ENCODE measurements at regions not wholly inside any gene's neighbourhood (a gene's known extent, or its start where the extent isn't known, plus 50 kb on each side); places are given as distances from the start of the nearest gene placed in this dataset.

GRCh38 chr2:234666911-234667310 is 170.0 kb upstream of the ARL4C start:
- DNase-seq (ENCODE audit: low read depth in 1 of 2, low spot score in 1 of 2) (no peak), FAIRE-seq (no peak), ATAC-seq (no peak)
- no peak overlapping the region for H3K4me3 ChIP-seq
- peaks cover 12% of the 10 kb centered on the region; the same call in 2 of the 3 replicates for H3K4me1 ChIP-seq
- CTCF ChIA-PET: interaction anchor here (1.6 kb wide), 1 partner anchor 10 kb away, joined by 5 read pairs; no protein-coding TSS in a partner anchor
- WGBS (ENCODE audit: missing lambda C conversion rate): 91% methylated on average over 3 of the region's 3 CpGs
- no peak overlapping the region for H3K27ac ChIP-seq
- no peaks in the 10 kb centered on the region for H3K9me3 ChIP-seq
- POLR2A ChIA-PET: no interaction called here
- H3K4me2 ChIP-seq: no peak overlapping the region
- TF ChIP-seq NR3C1 (IDR thresholded peaks at IDR 0.05) (no peak), HOXB13 (CRISPR knock-in tag; IDR thresholded peaks at IDR 0.05; ENCODE audit: low read depth) (no peak), MAFK (IDR thresholded peaks at IDR 0.05; ENCODE audit: partially characterized antibody) (peak; percentile 78)

- H3K4me1 ChIP-seq: peaks cover 8% of the 10 kb centered on the region; the same call in 2 of the 3 replicates
- 23% methylated on average over 1 of the region's 1 CpG for WGBS (ENCODE audit: missing lambda C conversion rate)
- peak overlapping the region in 1 of 2 experiments; percentile 7; a peak in 1 of 6 replicates for H3K27ac ChIP-seq
- no peak overlapping the region for H3K4me3 ChIP-seq
- CTCF ChIA-PET: no interaction called here
- no peak for FAIRE-seq
- no peak for ATAC-seq
- TF ChIP-seq HEYL (CRISPR knock-in tag; IDR thresholded peaks at IDR 0.05): no peak
- TF ChIP-seq REST (IDR thresholded peaks at IDR 0.05): no peak
- TF ChIP-seq ZSCAN20 (CRISPR knock-in tag; IDR thresholded peaks at IDR 0.05): no peak
- TF ChIP-seq NFE2L2 (conservative IDR thresholded peaks at IDR 0.05; ENCODE audit: low read length): no peak
- TF ChIP-seq ZNF302 (CRISPR knock-in tag; IDR thresholded peaks at IDR 0.05): no peak
- TF ChIP-seq PHF8 (IDR thresholded peaks at IDR 0.05; ENCODE audit: borderline replicate concordance, low read depth): no peak
- no peaks in the 10 kb centered on the region for H3K9me3 ChIP-seq
- no peak for DNase-seq (ENCODE audit: low read depth in 1 of 2, low spot score in 1 of 2)
- POLR2A ChIA-PET: no interaction called here
- no peak overlapping the region for H3K4me2 ChIP-seq
Observed at GRCh38 chr2:234665304-234665703, 168.4 kb upstream of the ARL4C start.

GRCh38 chr2:234661849-234662248 is 165.0 kb upstream of the ARL4C start:
- Histone ChIP-seq H3K4me2 (no peak overlapping the region), H3K4me3 (no peak overlapping the region), H3K9me3 (no peaks in the 10 kb centered on the region; the same call in 2 of the 3 replicates), H3K4me1 (no peaks in the 10 kb centered on the region), H3K27ac (no peak overlapping the region)
- FAIRE-seq (no peak), DNase-seq (ENCODE audit: low read depth in 1 of 2, low spot score in 1 of 2) (no peak), ATAC-seq (no peak)
- ChIA-PET CTCF (interaction anchor here (0.7 kb wide), 1 partner anchor 319 kb away, joined by 3 read pairs; no protein-coding TSS in a partner anchor), POLR2A (no interaction called here)
- whole genome bisulfite sequencing (ENCODE audit: missing lambda C conversion rate): 58% methylated on average over 2 of the region's 2 CpGs
- TF ChIP-seq EHF (CRISPR knock-in tag; IDR thresholded peaks at IDR 0.05): no peak
- TF ChIP-seq JUN (IDR thresholded peaks at IDR 0.05): no peak
- TF ChIP-seq PHF8 (IDR thresholded peaks at IDR 0.05; ENCODE audit: borderline replicate concordance, low read depth): no peak

DNA sequence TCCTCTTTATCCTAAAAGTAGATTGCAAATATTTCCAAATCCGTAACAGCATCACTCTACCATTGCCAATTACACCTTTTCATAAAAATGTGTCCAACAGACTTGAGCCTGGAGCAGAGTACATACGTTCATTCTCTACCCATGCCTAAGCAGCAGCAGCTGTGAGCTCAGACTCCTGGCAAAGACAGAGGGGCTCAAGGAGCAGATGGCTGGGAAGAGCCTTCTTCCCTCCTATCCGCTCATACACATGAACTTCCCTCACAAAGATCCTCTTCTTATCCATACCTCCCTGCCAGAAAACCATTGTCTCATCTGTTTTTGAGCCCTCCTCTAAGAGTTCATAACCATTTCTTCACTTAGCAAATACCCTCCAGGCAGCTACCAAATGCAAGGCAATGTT is 164.3 kb upstream of the ARL4C start:
- WGBS (ENCODE audit: missing lambda C conversion rate): 79% methylated on average over 3 of the region's 3 CpGs
- FAIRE-seq (no peak), ATAC-seq (no peak), DNase-seq (ENCODE audit: low read depth in 1 of 2, low spot score in 1 of 2) (no peak)
- ChIA-PET POLR2A (no interaction called here), CTCF (no interaction called here)
- no peaks in the 10 kb centered on the region; the same call in 2 of the 3 replicates for H3K9me3 ChIP-seq
- no peak overlapping the region for H3K27ac ChIP-seq
- H3K4me3 ChIP-seq: no peak overlapping the region
- H3K4me1 ChIP-seq: no peaks in the 10 kb centered on the region
- TF ChIP-seq SREBF2 (IDR thresholded peaks at IDR 0.05): no peak
- TF ChIP-seq CBX8 (IDR thresholded peaks at IDR 0.05): no peak
- no peak for TF ChIP-seq JUN (IDR thresholded peaks at IDR 0.05)
- no peak for TF ChIP-seq KDM5A (IDR thresholded peaks at IDR 0.05)
- TF ChIP-seq, protein P1, sequence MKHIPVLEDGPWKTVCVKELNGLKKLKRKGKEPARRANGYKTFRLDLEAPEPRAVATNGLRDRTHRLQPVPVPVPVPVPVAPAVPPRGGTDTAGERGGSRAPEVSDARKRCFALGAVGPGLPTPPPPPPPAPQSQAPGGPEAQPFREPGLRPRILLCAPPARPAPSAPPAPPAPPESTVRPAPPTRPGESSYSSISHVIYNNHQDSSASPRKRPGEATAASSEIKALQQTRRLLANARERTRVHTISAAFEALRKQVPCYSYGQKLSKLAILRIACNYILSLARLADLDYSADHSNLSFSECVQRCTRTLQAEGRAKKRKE (CRISPR knock-in tag; IDR thresholded peaks at IDR 0.05; ENCODE audit: low read depth): no peak
- TF ChIP-seq HOXA7 (CRISPR knock-in tag; IDR thresholded peaks at IDR 0.05): no peak
- no peak for TF ChIP-seq CHD4 (IDR thresholded peaks at IDR 0.05; ENCODE audit: borderline replicate concordance)
- H3K4me2 ChIP-seq: no peak overlapping the region
